Stimulated activated CD8-positive, alpha-beta memory T cell treated with anti-CD3 and anti-CD28 coated beads, Interleukin-4, amount 100 ng/mL, for 48 hours (primary cell): ENCODE measurements at regions not wholly inside any gene's neighbourhood (a gene's known extent, or its start where the extent isn't known, plus 50 kb on each side); places are given as distances from the start of the nearest gene placed in this dataset.

Experiments used
- DNase-seq: peaks from one replicate; pipeline ENCODE4 v3.0.0-alpha.2; 2020

DNA sequence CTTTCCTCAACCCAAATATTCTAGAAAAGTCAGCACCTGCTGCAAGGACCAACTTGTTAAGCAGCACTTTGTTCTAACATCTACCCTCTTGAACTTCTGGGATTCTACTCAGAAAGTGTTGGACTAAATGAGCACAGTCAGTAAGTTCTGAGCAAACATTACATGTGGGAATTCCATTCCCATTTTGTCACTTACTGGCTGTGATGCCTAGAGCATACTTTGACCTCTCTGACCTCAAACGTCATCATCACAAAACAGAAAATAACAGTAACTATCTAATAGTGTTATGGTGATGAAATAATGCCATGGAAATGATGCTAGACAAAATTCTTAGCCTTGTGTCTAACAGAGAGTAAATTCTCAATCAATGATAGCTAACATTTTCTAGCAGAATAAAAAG lies 829.4 kb downstream of the EPHA7 start:
- no peak for DNase-seq

DNA sequence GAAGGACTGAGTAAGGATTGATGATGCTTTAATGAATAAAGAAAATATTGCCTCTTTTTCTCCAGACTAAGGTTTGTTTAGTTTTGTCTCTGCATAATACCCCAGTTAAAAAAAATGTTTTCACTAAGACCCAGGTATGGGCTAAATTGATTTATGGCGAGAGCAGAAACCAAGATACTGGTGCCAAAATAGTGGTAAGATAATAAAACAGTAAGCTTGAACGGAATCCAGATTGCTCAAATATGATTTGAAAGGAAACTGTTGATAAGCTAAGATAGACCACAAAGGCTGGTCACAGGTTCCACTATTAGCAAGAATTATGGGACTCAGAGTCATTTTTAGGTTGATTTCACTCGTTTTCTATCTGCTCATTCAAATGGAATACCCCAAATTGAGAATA lies 831.2 kb downstream of the EPHA7 start:
- DNase-seq: no peak

GRCh38 chr6:92587525-92587924 lies 831.8 kb downstream of the EPHA7 start:
- DNase-seq: no peak

DNA sequence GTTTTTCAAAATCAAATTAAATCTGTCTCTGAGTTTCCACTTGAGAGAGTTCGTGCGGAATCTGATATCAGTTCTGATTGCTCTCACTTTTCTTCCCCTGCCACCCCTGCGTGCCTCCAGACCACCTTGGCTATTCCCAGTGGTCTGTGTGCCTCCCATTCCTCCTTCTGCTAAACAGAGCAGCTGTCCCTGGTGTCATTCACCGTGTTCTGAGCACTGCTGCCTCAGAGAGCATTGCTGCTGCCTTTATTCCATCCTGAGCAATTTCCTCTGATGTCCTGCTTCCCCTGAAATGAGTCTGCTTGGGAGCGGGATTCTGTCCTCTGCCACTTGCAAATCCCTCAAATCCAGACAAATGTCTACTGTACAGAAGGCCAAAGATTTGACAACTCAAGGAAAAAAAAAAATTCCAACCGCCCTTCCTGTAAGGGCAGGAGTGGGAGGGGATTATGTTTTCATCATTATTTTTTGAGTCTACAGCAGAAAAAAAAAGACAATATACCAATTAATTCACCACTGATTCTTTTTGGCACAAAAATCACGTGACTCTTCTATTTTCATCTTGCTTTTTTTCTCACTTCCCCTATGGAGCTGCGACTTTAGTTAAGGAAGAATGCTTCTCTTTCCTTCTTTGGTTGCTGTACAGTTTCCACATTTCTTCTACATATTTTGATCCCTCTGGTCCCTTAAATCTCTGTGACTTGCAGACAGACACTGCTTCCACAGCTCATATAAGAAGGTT lies 833.0 kb downstream of the EPHA7 start:
- DNase-seq: no peak

- no peak for DNase-seq
These were observed 837.1 kb downstream of the EPHA7 start for GRCh38 chr6:92582211-92582610.

DNA sequence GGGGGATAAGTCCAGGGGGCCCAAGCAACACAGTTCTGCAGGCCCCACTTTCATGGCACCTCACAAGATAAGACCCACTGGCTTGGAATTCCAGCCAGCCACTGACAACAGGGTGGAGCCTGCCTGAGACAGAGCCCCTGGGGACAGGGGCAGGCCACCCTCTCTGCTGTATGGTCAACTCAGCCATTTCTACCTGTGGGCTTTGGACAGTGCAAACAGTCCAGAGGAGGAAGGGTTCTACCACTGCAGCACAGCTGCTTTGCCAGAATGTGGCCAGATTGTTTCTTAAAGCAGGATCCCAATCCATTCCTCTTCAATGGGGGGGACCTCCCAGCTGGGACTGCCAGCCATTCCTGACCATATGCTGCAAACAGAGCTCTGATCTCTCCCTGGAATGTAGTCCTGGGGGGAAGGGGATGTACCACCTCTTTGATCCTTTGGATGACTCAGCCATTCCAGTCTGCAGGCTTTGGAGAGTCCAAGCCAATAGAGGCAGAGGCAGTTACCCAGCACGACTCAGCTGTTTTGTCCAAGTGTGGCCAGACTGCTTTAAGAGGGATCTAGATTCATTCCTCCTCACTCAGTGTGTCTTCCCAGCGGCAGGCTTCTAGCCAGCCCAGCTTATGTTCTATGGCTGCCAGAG lies 842.2 kb downstream of the EPHA7 start:
- no peak for DNase-seq

GRCh38 chr6:92568541-92568940 lies 850.8 kb downstream of the EPHA7 start:
- no peak for DNase-seq

GRCh38 chr6:92566632-92567031 lies 852.7 kb downstream of the EPHA7 start:
- DNase-seq: no peak

DNA sequence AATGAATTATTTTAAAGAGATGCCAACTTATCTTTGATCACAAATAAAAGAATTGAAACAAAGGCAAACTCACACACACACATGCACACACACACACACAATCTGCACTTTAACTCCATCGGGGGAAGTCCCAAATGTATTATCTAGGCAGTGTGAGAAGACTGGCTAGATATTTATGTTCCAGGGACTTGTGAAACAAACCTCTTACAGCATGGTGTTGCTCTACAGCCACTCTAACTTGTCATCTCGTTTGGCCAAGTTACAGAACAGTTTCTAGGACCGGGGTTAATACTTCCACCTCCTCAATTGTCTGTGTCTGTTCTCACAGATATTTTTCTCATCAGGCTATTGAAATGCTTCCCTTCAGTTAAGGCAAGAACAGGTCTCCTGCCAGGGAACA lies 855.0 kb downstream of the EPHA7 start:
- DNase-seq: no peak

DNA sequence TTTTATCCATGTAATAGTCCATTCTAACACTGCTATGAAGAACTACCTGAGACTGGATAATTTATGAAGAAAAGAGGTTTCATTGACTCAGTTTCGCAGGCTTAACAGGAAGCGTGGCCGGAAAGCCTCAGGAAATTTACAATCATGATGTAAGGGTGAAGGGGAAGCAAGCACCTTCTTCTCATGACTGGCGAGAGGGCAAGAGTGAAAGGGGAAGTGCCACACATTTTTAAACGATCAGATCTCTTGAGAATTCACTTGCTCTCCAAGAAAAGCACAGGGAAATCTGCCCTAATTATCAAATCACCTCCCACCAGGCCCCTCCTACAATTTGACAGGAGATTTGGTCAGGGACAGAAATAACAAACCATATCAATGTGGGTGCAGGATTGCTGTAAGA lies 859.7 kb downstream of the EPHA7 start:
- DNase-seq: no peak

- no peak for DNase-seq
These were observed 860.4 kb downstream of the EPHA7 start for GRCh38 chr6:92559003-92559402.

DNA sequence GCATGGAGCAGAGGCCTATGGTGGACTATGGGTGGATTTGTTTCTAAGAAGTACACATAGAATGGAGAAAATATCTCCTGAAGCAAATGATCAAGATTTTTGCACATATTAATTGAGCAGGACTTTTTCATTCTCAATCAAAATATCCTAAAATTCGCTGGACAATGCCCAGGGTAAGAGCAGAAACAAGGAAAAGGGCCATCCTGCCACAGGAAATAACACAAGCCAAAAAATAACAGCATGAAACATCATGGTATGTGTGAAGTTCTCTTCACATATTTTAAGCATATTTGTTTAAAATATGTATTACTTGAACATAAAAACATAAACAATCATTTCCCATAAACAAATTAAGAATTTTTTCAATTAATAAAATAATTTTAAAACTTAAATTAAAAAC lies 868.9 kb downstream of the EPHA7 start:
- no peak for DNase-seq

DNA sequence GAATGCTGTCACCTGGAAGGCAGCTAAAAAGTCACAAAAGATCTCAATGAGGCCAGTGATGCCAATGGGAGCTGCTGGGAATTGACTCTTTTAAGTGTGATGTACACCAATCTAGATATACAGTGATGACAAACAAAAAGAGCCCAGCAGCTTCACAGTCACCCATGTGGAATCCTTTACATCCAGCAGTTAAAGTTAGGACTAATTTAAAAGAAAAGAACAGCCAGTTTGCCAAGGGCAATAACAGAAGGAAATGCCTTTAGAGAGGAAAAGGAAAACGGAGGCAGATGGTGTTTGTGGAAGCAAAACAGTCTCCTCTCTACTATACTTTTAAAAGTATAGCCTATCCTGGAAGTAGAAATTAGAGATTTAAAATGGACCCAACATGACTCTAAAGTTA lies 873.5 kb downstream of the EPHA7 start:
- no peak for DNase-seq

- no peak for DNase-seq
These were observed 877.8 kb downstream of the EPHA7 start for GRCh38 chr6:92541448-92542060.

DNA sequence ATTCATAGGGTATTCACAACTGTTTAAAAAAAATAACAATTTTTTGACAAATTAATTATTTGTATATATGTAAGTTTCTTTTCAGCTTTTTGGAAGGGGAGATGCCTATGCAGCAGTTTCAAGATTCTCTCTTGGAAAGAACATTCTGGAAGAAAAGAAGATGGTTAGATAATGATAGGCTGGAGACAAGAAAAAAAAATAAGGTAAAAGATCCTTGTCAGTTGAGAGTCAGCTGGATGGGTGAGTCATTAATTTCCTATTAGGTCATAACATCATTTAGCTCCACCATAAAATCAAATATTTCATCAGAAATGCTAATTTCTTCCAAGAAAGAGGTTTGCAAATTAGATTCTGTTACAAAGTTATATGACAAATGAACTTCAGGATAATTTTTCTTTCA lies 880.4 kb downstream of the EPHA7 start:
- no peak for DNase-seq

GRCh38 chr6:92538275-92538674 lies 881.1 kb downstream of the EPHA7 start:
- no peak for DNase-seq

DNA sequence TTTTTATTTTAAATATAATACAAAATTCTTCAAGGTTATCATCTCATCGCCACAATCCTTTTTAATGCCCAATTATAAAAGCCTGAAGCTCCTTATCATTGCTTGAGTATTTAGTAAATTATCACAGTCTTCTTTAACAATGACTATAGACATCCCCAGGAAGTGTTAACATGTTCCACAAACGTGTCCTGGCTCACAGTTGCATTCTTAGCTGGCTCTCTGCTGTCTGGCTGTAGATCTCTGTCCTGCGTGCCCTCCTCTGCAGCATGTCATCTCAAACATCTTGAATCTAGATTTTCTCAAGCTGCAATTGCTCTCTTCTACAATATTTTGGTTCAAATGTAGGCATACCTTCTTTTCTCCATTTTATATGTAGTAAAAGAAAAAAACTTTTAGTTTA lies 885.2 kb downstream of the EPHA7 start:
- DNase-seq: no peak

GRCh38 chr6:92522589-92522988 lies 896.8 kb downstream of the EPHA7 start:
- no peak for DNase-seq

- no peak for DNase-seq
These were observed 897.8 kb downstream of the EPHA7 start for GRCh38 chr6:92521553-92521952.

- no peak for DNase-seq
These were observed 909.2 kb downstream of the EPHA7 start for GRCh38 chr6:92510137-92510536.

GRCh38 chr6:92507552-92507951 lies 911.8 kb downstream of the EPHA7 start:
- no peak for DNase-seq

- DNase-seq: no peak
These were observed 914.9 kb downstream of the EPHA7 start for GRCh38 chr6:92504509-92504908.

DNA sequence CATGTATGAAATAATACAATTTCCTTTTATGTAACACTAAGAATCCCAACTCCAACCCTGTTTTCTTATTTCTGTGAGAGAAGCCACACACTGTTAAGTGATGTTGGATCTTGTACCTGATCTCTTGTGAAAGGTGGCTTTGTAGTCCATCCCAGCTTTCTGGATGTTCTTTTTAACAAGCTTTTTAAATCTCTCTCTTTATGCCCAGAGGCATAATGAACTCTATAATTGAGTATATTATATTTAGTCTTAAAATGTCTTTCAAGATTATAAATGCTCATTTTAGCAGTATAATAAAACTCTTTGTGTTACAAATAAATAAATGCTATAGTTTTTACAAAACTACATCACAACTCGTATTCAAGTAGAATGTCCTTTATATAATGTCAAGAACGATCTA lies 922.1 kb downstream of the EPHA7 start:
- no peak for DNase-seq

DNA sequence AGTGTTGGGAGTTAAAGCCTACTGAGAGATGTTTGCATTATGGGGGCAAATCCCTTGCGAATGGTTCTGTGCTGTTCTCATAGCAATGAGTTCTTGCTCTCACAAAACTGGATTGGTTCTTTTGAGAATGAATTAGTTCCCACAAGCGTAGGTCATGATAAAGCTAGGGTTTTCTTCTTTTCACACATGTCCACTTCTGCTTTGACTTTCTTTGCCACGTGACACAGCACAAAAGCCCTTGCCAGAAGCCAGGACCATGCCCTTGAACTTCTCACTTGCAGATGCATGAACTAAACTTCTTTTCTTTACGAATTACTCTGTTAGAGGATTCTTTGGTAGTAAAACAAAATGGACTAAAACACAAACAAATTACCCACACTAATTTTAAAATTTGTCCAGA lies 922.8 kb downstream of the EPHA7 start:
- no peak for DNase-seq

- DNase-seq: no peak
These were observed 924.1 kb downstream of the EPHA7 start for GRCh38 chr6:92495242-92495641.
